GM23248 (cell line): ENCODE measurements at regions not wholly inside any gene's neighbourhood (a gene's known extent, or its start where the extent isn't known, plus 50 kb on each side); places are given as distances from the start of the nearest gene placed in this dataset.

Source experiments
- EZH2 ChIP-seq: fragments of 200-600 bp; sonication (generic); IDR thresholded peaks from 2 replicates; pipeline ENCODE4 v1.6.1; 2018; ENCODE audit warnings: antibody characterized with exemption, mild to moderate bottlenecking; ENCODE audit not compliant: insufficient read depth, poor library complexity, severe bottlenecking
- EZH2phosphoT487 ChIP-seq: fragments of 200-600 bp; sonication (generic); IDR thresholded peaks from 2 replicates; pipeline ENCODE4 v1.6.1; 2018; ENCODE audit warnings: antibody characterized with exemption, moderate library complexity, mild to moderate bottlenecking, low read depth; ENCODE audit not compliant: insufficient read depth

GRCh38 chr3:101970212-101970611 is 120.9 kb downstream of the NFKBIZ start:
- TF ChIP-seq EZH2phosphoT487, result no peak
- TF ChIP-seq EZH2, result no peak
